NCI-H446 (cell line): ENCODE measurements at regions not wholly inside any gene's neighbourhood (a gene's known extent, or its start where the extent isn't known, plus 50 kb on each side); places are given as distances from the start of the nearest gene placed in this dataset.
"Not testable (repeated sequence)": the region's sequence is repeated elsewhere in the genome, so short reads cannot be mapped to it uniquely, and the experiment has no call there.

ENCODE experiments used
- DNase-seq, 2 experiments: peaks; one replicate each; lab custom pipeline; 2025; lab: John Stamatoyannopoulos, UW

- DNase-seq = no peak
These were observed 264.6 kb upstream of the THUMPD2 start for GRCh38 chr2:40043641-40044040.

GRCh38 chr2:40043191-40043590, 264.1 kb upstream of the THUMPD2 start:
- DNase-seq = no peak

- peak; percentile 34 to 65 for DNase-seq
These were observed 262.6 kb upstream of the THUMPD2 start for GRCh38 chr2:40041422-40042382.

GRCh38 chr2:40039549-40039948, 260.5 kb upstream of the THUMPD2 start:
- no peak for DNase-seq

GRCh38 chr2:40038646-40039045, 259.6 kb upstream of the THUMPD2 start:
- peak in 1 of 2 experiments; percentile 7 for DNase-seq

- DNase-seq = no peak
These were observed 258.2 kb upstream of the THUMPD2 start for GRCh38 chr2:40037303-40037702.

- no peak for DNase-seq
These were observed 257.2 kb upstream of the THUMPD2 start for GRCh38 chr2:40036241-40036640.

- no peak for DNase-seq
These were observed 255.7 kb upstream of the THUMPD2 start for GRCh38 chr2:40034801-40035200.

GRCh38 chr2:40034198-40034597, 255.1 kb upstream of the THUMPD2 start:
- no peak for DNase-seq

- DNase-seq = no peak
These were observed 254.7 kb upstream of the THUMPD2 start for GRCh38 chr2:40033781-40034180.

- no peak for DNase-seq
These were observed 253.7 kb upstream of the THUMPD2 start for GRCh38 chr2:40032650-40033319.

- DNase-seq = no peak
These were observed 251.5 kb upstream of the THUMPD2 start for GRCh38 chr2:40030456-40030975.

GRCh38 chr2:40028792-40029488, 249.9 kb upstream of the THUMPD2 start:
- no peak for DNase-seq

GRCh38 chr2:40027968-40028367, 248.9 kb upstream of the THUMPD2 start:
- DNase-seq = no peak

- DNase-seq = not testable (repeated sequence)
These were observed 246.2 kb upstream of the THUMPD2 start for GRCh38 chr2:40025276-40025675.

GRCh38 chr2:40020997-40021396, 241.9 kb upstream of the THUMPD2 start:
- DNase-seq = no peak

GRCh38 chr2:40016151-40016885, 237.3 kb upstream of the THUMPD2 start:
- no peak for DNase-seq

GRCh38 chr2:40013962-40014361, 234.9 kb upstream of the THUMPD2 start:
- not testable (repeated sequence) for DNase-seq

- no peak for DNase-seq
These were observed 225.3 kb upstream of the THUMPD2 start for GRCh38 chr2:40004336-40004735.

- no peak for DNase-seq
These were observed 223.3 kb upstream of the THUMPD2 start for GRCh38 chr2:40002339-40002738.

- no peak for DNase-seq
These were observed 220.8 kb upstream of the THUMPD2 start for GRCh38 chr2:39999864-40000263.

- no peak for DNase-seq
These were observed 219.6 kb upstream of the THUMPD2 start for GRCh38 chr2:39998617-39999016.
